ENCODE measurements at regions not wholly inside any gene's neighbourhood (a gene's known extent, or its start where the extent isn't known, plus 50 kb on each side); places are given as distances from the start of the nearest gene placed in this dataset.

GRCh38 chr13:31663880-31664585 lies 75.3 kb upstream of the RXFP2 start:
- dilution Hi-C loops (cut with MboI; ENCODE audit: extremely low pct_ligation_motif_present, low sequenced_read_pairs): no loop called here
- FAIRE-seq: no peak
- no peak for TF ChIP-seq EZH2 (IDR thresholded peaks at IDR 0.05; ENCODE audit: low read length)
- no peak for TF ChIP-seq CTCF (optimal IDR thresholded peaks at IDR 0.05 in 1 of 3, IDR thresholded peaks at IDR 0.05 in 1 of 3, conservative IDR thresholded peaks at IDR 0.05 in 1 of 3; ENCODE audit: extremely low read depth in 1 of 3, insufficient read depth in 2 of 3, low read length in 3 of 3)

GRCh38 chr13:31670831-31671617 lies 68.3 kb upstream of the RXFP2 start:
- Histone ChIP-seq H4K20me1 (ENCODE audit: control insufficient read depth, extremely low read depth, insufficient read depth, low read length) (no peaks in the 10 kb centered on the region), H3K79me2 (ENCODE audit: control insufficient read depth, insufficient read depth, low read length) (no peaks in the 10 kb centered on the region), H2AFZ (ENCODE audit: control insufficient read depth, low read length) (no peak overlapping the region), H3K4me2 (ENCODE audit: control insufficient read depth, extremely low read depth, insufficient read depth, low read depth, low read length) (no peak overlapping the region), H3K9ac (ENCODE audit: control insufficient read depth, extremely low read depth, insufficient read depth, low read length) (no peak overlapping the region), H3K9me3 (ENCODE audit: control insufficient read depth, low read depth, low read length) (no peaks in the 10 kb centered on the region), H3K9me1 (ENCODE audit: control insufficient read depth, extremely low read depth, insufficient read depth, low read length) (no peaks in the 10 kb centered on the region), H3K36me3 (ENCODE audit: control insufficient read depth in 2 of 2, extremely low read depth in 1 of 2, insufficient read depth in 2 of 2, low read length in 2 of 2) (no peaks in the 10 kb centered on the region), H3K4me3 (ENCODE audit: control insufficient read depth in 2 of 3, extremely low read depth in 1 of 3, insufficient read depth in 2 of 3, low read depth in 1 of 3, low read length in 3 of 3) (no peak overlapping the region), H3K27me3 (ENCODE audit: control insufficient read depth, extremely low read depth, insufficient read depth, low read length) (no peaks in the 10 kb centered on the region), H3K4me1 (ENCODE audit: control insufficient read depth, extremely low read depth, insufficient read depth, low read length) (no peaks in the 10 kb centered on the region), H3K27ac (ENCODE audit: control insufficient read depth, insufficient read depth, low read length) (no peak overlapping the region)
- no peak for DNase-seq (ENCODE audit: low read depth, low spot score)
- dilution Hi-C loops (cut with MboI; ENCODE audit: extremely low pct_ligation_motif_present, low sequenced_read_pairs): no loop called here
- FAIRE-seq: no peak
- TF ChIP-seq CTCF (optimal IDR thresholded peaks at IDR 0.05 in 1 of 3, IDR thresholded peaks at IDR 0.05 in 1 of 3, conservative IDR thresholded peaks at IDR 0.05 in 1 of 3; ENCODE audit: extremely low read depth in 1 of 3, insufficient read depth in 2 of 3, low read length in 3 of 3) (no peak), EZH2 (IDR thresholded peaks at IDR 0.05; ENCODE audit: low read length) (no peak)

More at GRCh38 chr13:31663880-31664585, 75.3 kb upstream of the RXFP2 start:
- no peak for DNase-seq (ENCODE audit: low read depth, low spot score)
- Histone ChIP-seq H3K36me3 (ENCODE audit: control insufficient read depth in 2 of 2, extremely low read depth in 1 of 2, insufficient read depth in 2 of 2, low read length in 2 of 2) (no peaks in the 10 kb centered on the region), H3K4me2 (ENCODE audit: control insufficient read depth, extremely low read depth, insufficient read depth, low read depth, low read length) (no peak overlapping the region), H3K9ac (ENCODE audit: control insufficient read depth, extremely low read depth, insufficient read depth, low read length) (no peak overlapping the region), H3K4me1 (ENCODE audit: control insufficient read depth, extremely low read depth, insufficient read depth, low read length) (no peaks in the 10 kb centered on the region), H3K4me3 (ENCODE audit: control insufficient read depth in 2 of 3, extremely low read depth in 1 of 3, insufficient read depth in 2 of 3, low read depth in 1 of 3, low read length in 3 of 3) (no peak overlapping the region), H3K79me2 (ENCODE audit: control insufficient read depth, insufficient read depth, low read length) (no peaks in the 10 kb centered on the region), H3K27me3 (ENCODE audit: control insufficient read depth, extremely low read depth, insufficient read depth, low read length) (no peaks in the 10 kb centered on the region), H4K20me1 (ENCODE audit: control insufficient read depth, extremely low read depth, insufficient read depth, low read length) (no peaks in the 10 kb centered on the region), H2AFZ (ENCODE audit: control insufficient read depth, low read length) (no peak overlapping the region), H3K27ac (ENCODE audit: control insufficient read depth, insufficient read depth, low read length) (no peak overlapping the region), H3K9me1 (ENCODE audit: control insufficient read depth, extremely low read depth, insufficient read depth, low read length) (no peaks in the 10 kb centered on the region), H3K9me3 (ENCODE audit: control insufficient read depth, low read depth, low read length) (no peaks in the 10 kb centered on the region)

All from keratinocyte (primary cell).